GM12891 (cell line): ENCODE measurements at regions not wholly inside any gene's neighbourhood (a gene's known extent, or its start where the extent isn't known, plus 50 kb on each side); places are given as distances from the start of the nearest gene placed in this dataset.

ENCODE experiments used
- DNase-seq: peaks from one replicate; pipeline ENCODE4 v3.0.0; 2011; ENCODE audit warnings: low spot score; ENCODE audit not compliant: insufficient read length
- FAIRE-seq: peaks from 2 replicates; lab custom pipeline; 2011; peaks lifted over from hg19 to GRCh38; lab: Jason Lieb, UNC
- PAX5 ChIP-seq: IDR thresholded peaks from 2 replicates; pipeline ENCODE4 v1.6.1; 2011; ENCODE audit warnings: low read length, moderate library complexity, mild to moderate bottlenecking; ENCODE audit not compliant: insufficient read depth, severe bottlenecking
- POLR2A ChIP-seq: IDR thresholded peaks from 2 replicates; pipeline ENCODE4 v1.6.1; 2011; ENCODE audit warnings: low read depth, low read length, control low read depth
- POLR2AphosphoS5 ChIP-seq: IDR thresholded peaks from 2 replicates; pipeline ENCODE4 v1.6.1; 2011; ENCODE audit warnings: low read depth, low read length, control low read depth
- POU2F2 ChIP-seq: IDR thresholded peaks from 2 replicates; pipeline ENCODE4 v1.6.1; 2011; ENCODE audit warnings: low read depth, mild to moderate bottlenecking, control low read depth, low read length, moderate library complexity
- SPI1 ChIP-seq: IDR thresholded peaks from 2 replicates; pipeline ENCODE4 v1.6.1; 2011; ENCODE audit warnings: low read depth, low read length, control low read depth
- TAF1 ChIP-seq: IDR thresholded peaks from 2 replicates; pipeline ENCODE4 v1.6.1; 2011; ENCODE audit warnings: low read depth, low read length, control low read depth

- FAIRE-seq, result no peak
- no peak for TF ChIP-seq POU2F2
- no peak for TF ChIP-seq SPI1
- no peak for TF ChIP-seq TAF1
- TF ChIP-seq PAX5, result no peak
- no peak for TF ChIP-seq POLR2AphosphoS5
- no peak for TF ChIP-seq POLR2A
- DNase-seq, result no peak
Observed at GRCh38 chr7:84317536-84317935, 122.9 kb upstream of the SEMA3A start.

GRCh38 chr7:84314263-84314662 is 119.7 kb upstream of the SEMA3A start:
- DNase-seq (no peak), FAIRE-seq (no peak)
- TF ChIP-seq PAX5, result no peak
- TF ChIP-seq TAF1, result no peak

- DNase-seq, result no peak
Observed at GRCh38 chr7:84304407-84304806, 109.8 kb upstream of the SEMA3A start.

DNA sequence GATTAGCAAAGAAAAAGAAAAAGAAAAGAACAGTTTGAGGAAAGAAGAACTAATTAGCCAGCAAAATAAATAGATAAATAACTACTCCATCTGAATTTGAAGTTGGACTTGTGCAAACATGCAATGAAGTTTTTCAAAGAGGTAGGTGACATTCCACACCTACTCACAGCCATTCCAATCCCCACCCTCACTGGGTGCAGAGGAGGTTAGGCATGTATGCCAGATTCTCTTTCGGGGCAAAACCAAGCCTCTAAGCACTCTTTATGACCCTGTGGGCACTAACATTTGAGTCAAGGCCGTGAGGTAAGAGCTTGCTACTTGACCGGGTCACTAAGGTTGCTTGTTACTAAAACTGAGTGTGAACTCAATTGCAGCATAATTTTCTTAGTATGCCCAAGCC is 108.4 kb upstream of the SEMA3A start:
- TF ChIP-seq POU2F2 (no peak), POLR2A (no peak), PAX5 (no peak), TAF1 (no peak), POLR2AphosphoS5 (no peak), SPI1 (no peak)
- no peak for FAIRE-seq

More at GRCh38 chr7:84304407-84304806, 109.8 kb upstream of the SEMA3A start:
- FAIRE-seq, result no peak
- TF ChIP-seq POU2F2, result no peak
- TF ChIP-seq POLR2A, result no peak
- no peak for TF ChIP-seq SPI1

GRCh38 chr7:84297616-84298015 is 103.0 kb upstream of the SEMA3A start:
- FAIRE-seq (no peak), DNase-seq (no peak)

More for the DNA sequence above, 108.4 kb upstream of the SEMA3A start:
- no peak for DNase-seq

DNA sequence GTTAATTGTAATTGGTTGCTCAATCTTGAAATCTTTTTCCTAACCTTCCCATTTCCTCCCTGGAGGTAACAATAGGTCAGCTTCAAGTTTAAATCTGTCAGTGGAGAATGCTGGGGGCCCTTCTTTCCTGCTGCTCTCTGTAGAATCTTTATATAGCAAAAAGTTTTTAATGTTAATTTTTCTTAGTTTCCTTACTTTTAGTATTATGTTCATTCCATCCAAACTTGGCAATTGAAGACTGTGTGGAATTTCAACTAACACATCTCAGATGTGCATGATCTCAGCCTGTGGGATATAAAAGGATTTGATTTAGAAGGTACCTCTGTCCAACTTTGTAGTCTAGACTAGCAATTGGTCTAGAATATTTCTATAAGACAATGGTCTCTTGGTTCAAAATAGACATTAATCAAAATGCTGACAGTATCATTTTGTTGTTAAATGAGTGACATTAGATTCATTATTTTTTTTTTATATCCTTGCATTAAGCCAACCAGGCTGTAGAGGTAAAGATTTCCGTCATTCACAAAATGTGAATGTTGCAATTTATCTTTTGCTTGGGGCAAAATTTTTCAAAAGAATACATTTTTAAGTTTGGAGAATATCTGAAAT is 100.4 kb upstream of the SEMA3A start:
- TF ChIP-seq SPI1 (no peak), PAX5 (no peak), TAF1 (no peak), POU2F2 (no peak), POLR2A (no peak), POLR2AphosphoS5 (no peak)
- FAIRE-seq (no peak), DNase-seq (no peak)

More at GRCh38 chr7:84297616-84298015, 103.0 kb upstream of the SEMA3A start:
- TF ChIP-seq PAX5 (no peak), POU2F2 (no peak), POLR2A (no peak), TAF1 (no peak), POLR2AphosphoS5 (no peak), SPI1 (no peak)

- DNase-seq, result no peak
- TF ChIP-seq SPI1 (no peak), POLR2AphosphoS5 (no peak)
- no peak for FAIRE-seq
Observed at GRCh38 chr7:84294391-84294790, 99.8 kb upstream of the SEMA3A start.

GRCh38 chr7:84291756-84292155 is 97.2 kb upstream of the SEMA3A start:
- no peak for DNase-seq
- no peak for FAIRE-seq
- TF ChIP-seq SPI1 (no peak), PAX5 (no peak), POU2F2 (no peak), POLR2A (no peak), TAF1 (no peak)

GRCh38 chr7:84283798-84284197 is 89.2 kb upstream of the SEMA3A start:
- TF ChIP-seq POU2F2, result no peak
- TF ChIP-seq POLR2AphosphoS5, result no peak
- TF ChIP-seq PAX5, result no peak
- TF ChIP-seq TAF1, result no peak
- no peak for TF ChIP-seq POLR2A
- no peak for TF ChIP-seq SPI1
- FAIRE-seq, result no peak
- DNase-seq, result no peak

- no peak for FAIRE-seq
Observed at GRCh38 chr7:84281518-84281917, 86.9 kb upstream of the SEMA3A start.

More at GRCh38 chr7:84281518-84281917, 86.9 kb upstream of the SEMA3A start:
- TF ChIP-seq POLR2A (no peak), PAX5 (no peak), POLR2AphosphoS5 (no peak), TAF1 (no peak), SPI1 (no peak), POU2F2 (no peak)
- no peak for DNase-seq
